OCI-LY1 (cell line): ENCODE measurements at regions not wholly inside any gene's neighbourhood (a gene's known extent, or its start where the extent isn't known, plus 50 kb on each side); places are given as distances from the start of the nearest gene placed in this dataset.

Source experiments
- CTCF ChIP-seq: fragments of 200-600 bp; sonication (generic), shearing (Covaris generic); IDR thresholded peaks from 2 replicates; pipeline ENCODE4 v1.5.1; 2017; ENCODE audit warnings: mild to moderate bottlenecking, antibody characterized with exemption, low read length, moderate library complexity, mixed read lengths
- EZH2 ChIP-seq: fragments of 200-600 bp; sonication (generic), shearing (Covaris generic); IDR thresholded peaks from 2 replicates; pipeline ENCODE4 v1.8.0; 2017; ENCODE audit warnings: borderline replicate concordance, mixed run types, mild to moderate bottlenecking, antibody characterized with exemption, low read length, moderate library complexity, mixed read lengths

GRCh38 chr22:33204408-33204807, 146.2 kb upstream of the SYN3 start:
- TF ChIP-seq CTCF = no peak
- no peak for TF ChIP-seq EZH2
